Activated CD8-positive, alpha-beta memory T cell treated with anti-CD3 and anti-CD28 coated beads, Interleukin-2, amount 50 U/mL, for 24 hours (primary cell): ENCODE measurements at regions not wholly inside any gene's neighbourhood (a gene's known extent, or its start where the extent isn't known, plus 50 kb on each side); places are given as distances from the start of the nearest gene placed in this dataset.
"Not testable (repeated sequence)": the region's sequence is repeated elsewhere in the genome, so short reads cannot be mapped to it uniquely, and the experiment has no call there.

Experiments used
- DNase-seq: peaks from one replicate; pipeline ENCODE4 v3.0.0-alpha.2; 2020; ENCODE audit errors: extremely low read depth

DNA sequence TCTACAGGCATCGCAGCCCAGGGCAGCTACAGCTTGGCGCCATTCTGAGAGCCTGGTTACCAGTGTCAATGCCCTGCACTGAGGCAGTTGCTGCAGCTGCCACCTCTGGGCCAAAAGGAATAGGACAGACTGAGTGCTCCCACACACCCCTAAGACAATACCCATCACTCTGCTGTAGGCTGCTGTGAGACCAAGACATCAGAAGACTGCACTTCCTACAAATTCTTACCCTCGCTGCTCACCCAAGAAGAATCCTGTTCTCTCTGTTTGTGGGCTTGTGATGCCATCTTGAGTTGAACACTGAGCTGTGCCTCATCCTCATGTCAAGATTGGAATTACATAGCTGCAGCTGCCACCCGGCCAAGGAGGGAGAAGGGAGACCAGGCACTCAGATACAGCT lies 1847.0 kb upstream of the PCDH10 start:
- no peak for DNase-seq

DNA sequence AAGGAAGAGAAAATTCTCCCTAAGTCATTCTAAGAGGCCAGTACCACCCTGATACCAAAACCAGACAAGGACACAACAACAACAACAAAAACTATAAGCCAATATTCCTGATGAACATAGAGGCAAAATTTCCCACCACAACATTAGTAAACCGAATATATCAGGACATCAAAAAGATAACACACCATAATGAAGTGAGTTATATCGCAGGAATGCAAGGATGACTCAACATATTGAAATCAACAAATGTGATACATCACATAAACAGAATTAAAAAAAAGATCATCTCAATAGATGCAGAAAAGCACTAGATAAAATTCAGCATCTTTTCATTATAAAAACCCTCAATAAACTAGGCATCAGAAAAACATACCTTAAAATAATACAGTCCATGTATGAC lies 1844.4 kb upstream of the PCDH10 start:
- DNase-seq, result no peak

DNA sequence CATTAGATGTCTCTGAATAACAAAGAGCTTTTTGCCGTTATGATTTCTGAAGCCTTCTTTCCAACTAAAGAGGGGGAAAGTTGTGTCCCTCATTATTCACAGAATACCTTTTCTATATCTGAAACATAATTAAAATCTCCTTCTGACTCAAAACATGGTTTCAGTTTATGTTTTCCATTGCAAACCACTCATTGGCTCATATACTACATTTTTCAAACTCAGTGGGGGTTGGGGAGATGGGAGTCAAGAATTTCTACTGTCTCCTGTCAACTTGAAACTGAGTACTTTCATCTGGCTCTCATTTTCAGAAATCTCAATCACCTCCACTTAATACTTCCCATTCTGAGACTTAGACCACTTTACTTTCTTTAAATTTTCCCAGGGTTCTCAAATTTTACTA lies 1839.5 kb upstream of the PCDH10 start:
- DNase-seq, result no peak

DNA sequence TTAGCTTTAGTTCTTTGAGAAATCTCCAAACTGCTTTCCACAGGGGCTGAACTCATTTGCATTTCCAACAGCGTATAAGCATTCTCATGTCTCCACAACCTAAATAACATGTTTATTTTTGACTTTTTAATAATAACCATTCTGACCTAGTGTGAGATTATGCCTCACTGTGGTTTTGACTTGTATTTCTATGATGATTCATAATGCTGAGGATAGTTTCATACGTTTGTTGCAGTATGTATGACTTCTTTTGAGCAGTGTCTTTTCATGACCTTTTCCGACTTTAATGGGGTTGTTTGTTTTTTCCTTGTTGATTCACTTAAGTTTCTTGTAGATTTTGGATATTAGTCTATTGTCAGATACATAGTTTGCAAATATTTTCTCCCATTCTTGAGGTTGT lies 1833.0 kb upstream of the PCDH10 start:
- no peak for DNase-seq

DNA sequence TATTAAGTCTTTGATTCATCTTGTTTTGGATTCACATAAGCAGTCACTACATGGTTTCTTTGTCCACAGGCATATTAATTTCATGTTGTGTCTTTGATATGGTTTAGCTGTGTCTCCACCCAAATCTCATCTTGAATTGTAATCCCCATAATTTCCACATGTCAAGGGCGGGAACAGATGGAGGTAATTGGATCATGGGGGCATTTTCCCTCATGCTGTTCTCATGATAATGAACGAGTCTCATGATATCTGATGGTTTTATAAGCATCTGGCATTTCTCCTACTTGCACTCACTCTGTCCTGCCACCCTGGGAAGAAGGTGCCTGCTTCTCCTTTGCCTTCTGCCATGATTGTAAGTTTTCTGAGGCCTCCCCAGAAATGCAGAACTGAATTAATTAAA lies 1811.2 kb upstream of the PCDH10 start:
- no peak for DNase-seq

DNA sequence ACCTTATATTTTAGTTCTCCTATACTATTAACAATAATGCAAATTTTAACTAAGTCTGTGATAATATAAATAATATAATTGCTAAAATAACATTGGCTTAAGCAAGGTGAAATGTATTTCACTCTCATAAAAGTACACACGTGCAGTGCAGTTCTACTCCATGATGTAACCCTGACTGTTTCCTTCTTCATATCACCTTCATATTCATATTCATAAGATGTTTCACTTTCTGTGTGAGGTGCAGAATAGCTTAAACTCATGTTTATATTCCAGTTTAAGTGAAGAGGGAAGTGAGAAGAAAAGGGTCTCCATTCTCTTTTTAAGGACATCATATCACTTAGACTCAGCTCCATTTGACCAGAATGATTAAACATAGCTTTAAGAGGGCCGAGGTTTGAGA lies 1810.0 kb upstream of the PCDH10 start:
- no peak for DNase-seq

DNA sequence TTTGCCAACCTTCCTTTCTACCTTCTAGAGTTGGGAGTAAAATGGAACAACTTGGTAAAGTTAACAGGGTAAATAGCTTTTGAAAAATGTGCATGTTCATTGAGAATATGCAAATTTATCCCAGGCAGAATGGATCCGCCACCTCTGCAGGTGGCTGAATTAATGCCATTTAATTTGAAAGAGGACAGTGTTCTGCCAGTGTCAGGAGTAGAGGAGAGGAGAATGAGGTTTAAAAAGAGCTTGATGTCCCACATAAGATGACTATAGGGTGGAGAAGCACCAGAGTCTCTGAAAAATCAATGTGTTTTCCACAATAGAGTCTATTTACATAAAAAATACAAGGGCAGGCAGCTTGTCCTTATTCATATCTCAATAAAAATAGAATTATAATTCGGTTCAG lies 1804.3 kb upstream of the PCDH10 start:
- DNase-seq, result no peak

DNA sequence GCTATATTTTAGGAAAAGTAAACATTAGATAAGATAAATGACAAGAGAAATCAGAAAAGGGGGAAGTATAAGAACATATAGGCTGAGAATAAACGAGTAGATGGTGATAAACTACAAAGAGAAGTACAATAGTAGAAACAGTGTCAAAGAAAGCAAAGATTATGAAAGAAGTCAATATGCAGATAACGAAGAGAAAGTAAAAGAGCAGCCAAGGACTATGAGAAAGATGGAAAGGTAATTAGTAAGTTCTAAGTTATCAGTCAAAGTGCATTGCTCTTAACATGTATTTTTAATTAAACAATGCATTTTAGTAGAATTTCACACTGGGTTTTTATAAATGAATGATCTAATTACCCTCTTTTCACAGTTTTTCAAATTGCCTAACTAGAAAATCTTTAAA lies 1801.3 kb upstream of the PCDH10 start:
- DNase-seq, result no peak

DNA sequence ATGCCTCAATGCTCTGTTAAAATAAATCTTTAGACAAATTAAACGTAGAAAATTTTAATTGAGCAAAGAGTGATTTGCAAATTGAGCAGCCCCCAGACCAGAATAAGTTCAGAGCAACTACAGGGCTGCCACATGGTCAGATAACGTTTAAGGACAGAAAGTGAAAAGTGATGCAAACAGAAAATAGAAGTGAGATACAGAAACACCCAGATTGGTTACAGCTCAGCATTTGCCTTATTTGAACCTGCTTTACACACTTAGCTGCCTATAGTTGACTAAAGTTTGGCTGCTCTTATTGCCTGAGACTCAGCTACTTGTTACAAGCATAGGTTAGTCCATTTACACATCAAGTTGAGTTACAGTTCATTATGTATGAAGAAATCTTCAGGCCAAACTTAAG lies 1800.8 kb upstream of the PCDH10 start:
- DNase-seq, result no peak

DNA sequence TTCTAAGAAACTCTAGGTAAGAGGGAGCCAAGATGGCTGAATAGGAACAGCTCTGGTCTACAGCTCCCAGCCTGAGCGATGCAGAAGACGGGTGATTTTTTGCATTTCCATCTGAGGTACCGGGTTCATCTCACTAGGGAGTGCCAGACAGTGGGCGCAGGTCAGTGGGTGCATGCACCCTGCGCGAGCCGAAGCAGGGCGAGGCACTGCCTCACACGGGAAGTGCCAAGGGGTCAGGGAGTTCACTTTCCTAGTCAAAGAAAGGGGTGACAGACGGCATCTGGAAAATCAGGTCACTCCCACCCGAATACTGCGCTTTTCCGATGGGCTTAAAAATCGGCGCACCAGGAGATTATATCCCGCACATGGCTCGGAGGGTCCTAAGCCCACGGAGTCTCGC lies 1796.7 kb upstream of the PCDH10 start:
- not testable (repeated sequence) for DNase-seq

DNA sequence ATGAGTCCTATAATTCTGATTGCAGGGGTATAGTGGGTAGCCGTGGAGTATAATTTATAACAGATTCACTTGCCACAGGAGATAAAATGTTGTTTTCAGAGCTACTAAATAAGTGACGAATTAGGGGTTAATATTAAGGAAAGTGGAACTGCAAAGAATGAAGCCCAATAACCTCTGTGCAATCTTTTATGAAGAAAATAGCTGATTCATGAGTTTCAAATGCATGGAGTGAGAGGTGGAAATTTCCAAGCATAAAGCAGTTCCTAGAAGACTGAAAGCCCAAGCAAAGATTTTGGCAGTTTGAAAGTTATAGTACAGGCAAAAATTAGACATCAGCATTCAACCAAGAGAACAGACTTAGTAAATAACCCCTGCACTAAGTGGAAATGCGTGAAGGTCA lies 1782.4 kb upstream of the PCDH10 start:
- no peak for DNase-seq

DNA sequence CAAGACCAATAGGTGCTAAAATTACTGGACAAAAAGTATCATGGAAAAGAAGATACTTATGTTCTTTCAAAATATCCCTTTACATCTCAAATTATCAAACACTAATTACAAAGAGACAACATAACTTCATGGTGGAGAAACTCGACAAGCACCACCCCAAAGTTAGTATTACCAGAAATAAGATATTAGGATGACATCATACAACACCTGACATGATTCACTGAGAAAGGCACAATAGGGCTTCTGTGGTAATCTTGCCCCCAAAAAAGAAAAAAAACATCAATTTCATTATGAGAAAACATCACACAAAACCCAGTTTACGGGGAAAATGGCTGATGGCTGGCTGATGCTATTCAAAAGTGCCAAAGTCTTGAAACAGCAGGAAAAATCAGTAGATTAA lies 1781.7 kb upstream of the PCDH10 start:
- no peak for DNase-seq

DNA sequence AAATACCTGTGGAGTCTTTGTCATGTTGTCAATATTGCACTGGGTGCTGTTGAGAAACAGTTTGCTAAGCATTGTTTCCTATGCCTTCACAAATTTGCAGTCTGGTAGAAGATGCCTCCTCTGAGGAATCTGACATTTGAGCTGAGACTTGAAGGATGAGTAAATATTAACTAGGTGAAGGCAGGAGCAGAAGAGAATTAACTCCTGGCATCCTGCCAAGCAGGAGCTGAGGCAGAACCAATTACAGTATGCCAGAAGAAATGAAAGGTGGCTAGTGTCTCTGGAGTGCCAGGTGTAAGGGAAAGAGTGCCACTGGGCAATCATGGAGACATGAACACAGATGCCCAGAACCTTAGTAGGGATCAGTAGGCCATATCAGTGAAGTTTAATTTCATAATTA lies 1778.2 kb upstream of the PCDH10 start:
- DNase-seq, result no peak

DNA sequence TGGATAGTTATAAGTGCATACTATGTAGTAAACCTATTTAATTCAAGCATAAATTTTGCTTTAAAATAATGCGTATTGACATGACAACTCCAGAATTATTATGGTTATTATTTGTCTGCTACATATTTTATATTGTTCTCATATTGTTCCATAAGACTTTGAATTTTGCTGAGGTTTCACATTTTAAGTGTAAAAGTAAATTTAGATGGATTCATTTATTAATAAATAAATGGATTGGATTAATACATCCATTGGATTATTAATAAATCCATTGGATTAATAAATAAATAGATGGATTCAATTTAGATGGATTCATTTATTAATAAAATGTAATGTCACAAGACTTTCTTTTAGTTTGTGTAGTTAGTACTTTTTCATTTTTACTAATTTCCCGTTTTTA lies 1768.0 kb upstream of the PCDH10 start:
- no peak for DNase-seq

DNA sequence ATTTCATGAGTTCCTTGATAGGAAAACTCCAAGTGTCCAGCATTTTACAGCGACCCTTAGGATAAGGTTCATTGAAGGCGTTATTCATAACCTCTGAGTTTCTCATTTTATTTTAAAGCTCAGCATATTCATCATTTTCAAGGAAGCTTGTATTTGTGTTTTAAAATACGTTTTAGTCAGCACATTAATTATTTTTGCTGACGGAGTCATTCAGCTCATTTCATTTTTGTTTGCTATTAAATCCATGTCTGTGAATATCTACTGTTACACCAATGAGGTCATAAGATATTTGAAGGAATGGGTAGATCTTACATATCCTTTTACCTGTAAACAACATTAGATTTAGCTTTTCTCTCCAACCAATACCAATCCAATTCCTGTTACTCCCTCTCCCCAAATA lies 1766.3 kb upstream of the PCDH10 start:
- DNase-seq, result no peak

DNA sequence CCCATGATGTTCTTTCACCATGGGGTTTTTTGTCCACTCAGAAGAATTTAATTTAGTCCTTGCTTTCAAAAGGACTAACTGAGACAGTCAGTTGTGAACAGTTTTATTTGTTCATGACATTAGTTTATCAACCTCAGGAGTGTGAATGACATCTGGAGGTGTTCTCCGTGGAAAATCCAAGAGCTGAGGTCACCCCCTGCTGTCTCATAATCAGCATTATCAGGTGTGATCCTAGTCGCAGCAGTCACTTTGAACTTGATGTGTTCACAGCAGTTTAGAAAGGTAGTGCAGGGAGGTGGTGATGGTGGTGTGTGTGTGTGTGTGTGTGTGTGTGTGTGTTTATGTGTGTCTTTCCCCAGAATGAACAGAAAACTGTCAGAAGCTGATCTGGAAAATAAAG lies 1760.8 kb upstream of the PCDH10 start:
- no peak for DNase-seq

DNA sequence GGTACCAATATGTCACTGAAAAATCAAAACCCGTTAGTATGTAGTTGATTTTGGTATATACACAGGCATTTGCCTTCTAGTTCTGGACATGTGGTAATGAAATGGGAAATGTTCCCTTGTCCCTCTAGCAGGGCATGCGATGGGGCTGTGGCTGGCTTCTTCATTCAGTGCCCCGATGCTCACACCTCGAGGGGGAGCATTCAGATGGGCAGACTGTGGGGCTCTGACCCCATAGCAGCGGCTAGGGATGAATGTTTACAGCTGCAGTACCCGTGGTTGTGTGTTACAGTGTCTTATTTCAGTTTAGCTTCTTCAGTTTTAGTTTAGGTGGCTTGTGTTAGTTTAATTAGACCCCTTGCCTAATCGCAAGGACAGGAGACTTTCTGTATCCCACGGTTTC lies 1741.0 kb upstream of the PCDH10 start:
- no peak for DNase-seq

DNA sequence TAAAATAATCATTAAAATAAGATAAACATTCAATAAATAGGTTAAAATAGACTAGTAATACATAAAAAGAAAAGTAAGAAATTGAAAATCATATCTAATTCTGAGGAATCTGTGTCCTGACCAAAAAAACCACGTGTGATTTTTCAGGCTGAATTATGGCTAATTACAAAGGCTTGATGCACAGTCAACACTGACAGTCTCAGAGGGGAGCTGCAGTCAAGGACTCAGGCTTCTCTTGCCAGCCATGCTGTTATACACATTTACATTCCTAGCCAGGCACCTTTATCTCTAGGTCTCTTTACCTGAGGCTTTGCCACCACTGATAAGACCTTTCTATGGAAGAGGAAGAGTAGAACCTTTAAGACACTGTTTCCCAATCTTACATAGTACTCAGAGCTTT lies 1737.7 kb upstream of the PCDH10 start:
- DNase-seq, result no peak

DNA sequence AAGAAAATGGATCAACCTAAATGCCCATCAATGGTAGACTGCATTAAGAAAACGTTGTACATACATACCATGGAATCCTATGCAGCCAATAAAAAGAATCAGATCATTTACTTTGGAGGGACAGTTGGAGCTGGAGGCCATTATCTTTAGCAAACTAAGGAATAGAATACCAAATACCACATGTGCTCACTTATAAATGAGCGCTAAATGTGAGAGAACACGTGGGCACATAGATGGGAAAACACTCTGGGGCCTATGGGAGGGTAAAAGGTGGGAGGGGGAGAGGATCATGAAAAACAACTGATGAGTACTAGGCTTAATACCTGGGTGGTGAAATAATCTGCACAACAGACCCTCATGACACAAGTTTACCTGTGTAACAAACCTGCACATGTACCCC lies 1729.9 kb upstream of the PCDH10 start:
- DNase-seq, result no peak

DNA sequence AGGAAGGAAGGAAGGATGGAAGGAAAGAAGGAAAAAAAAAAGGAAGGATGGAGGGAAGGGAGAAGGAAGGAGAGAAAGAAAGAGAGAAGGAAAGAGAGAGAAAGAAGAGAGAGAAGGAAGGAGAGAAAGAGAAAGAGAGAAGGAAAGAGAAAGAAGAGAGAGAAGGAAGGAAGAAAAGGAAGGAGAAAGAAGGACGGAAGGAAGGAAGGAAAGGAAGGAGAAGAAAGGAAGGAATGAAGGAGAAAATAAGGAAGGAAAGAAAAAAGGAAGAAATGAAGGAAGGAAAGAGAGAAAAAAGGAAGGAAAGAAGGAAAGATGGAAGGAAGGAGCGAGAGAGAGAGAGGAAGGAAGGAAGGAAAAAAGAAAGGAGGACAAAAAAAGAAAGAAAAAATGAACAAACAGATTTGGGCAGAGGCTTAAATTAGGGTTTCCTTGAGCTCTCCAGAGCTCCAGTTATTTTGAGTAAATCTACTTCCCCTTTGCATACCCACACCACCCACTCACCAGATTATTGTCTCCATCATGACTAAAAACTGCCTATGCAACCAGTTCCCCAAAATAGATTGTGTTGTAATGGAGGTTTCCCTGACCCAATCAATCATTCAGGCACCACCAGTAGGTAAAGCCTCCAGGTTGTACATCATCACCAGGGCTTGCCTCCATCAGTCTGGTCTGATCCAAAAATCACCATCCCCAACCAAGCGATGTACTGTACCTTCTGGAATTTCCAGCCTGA lies 1722.9 kb upstream of the PCDH10 start:
- DNase-seq, result no peak

DNA sequence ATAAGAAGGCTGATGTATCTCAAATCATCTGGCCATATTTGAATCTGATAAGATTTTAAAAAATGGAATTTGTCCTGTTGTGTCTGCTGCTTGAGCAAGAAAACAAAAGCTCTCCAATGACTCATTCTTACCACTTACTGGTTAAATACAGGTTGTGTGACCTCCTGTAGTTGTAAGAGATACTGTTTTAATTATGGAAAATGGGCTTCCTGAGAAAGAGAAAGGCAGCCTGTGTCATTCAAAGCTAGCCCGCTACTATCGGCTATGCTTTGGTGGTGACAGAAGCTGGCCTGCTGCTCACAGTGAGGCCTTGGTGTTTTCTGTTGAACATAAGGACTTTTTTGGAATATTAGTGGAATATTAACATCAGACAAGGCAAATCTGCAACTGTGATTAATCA lies 1722.1 kb upstream of the PCDH10 start:
- no peak for DNase-seq

DNA sequence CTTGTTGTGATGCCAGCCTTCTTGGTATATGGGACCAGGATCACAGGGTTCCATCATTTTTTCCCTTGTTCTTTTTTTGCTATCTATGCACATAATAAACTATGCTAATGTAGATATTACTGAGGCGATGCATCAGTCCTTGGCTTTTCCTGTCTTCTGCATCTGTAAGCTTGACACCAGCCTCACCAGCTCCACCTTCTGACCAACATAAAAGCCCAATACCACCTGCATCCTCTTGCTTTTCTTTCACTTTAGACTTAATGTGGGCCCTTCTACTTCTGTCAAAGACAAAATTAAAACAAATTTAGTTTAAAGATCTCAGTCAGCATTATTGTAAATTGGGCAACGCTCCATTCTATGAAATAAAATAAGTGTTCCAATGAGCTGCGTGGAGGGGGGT lies 1718.8 kb upstream of the PCDH10 start:
- no peak for DNase-seq

DNA sequence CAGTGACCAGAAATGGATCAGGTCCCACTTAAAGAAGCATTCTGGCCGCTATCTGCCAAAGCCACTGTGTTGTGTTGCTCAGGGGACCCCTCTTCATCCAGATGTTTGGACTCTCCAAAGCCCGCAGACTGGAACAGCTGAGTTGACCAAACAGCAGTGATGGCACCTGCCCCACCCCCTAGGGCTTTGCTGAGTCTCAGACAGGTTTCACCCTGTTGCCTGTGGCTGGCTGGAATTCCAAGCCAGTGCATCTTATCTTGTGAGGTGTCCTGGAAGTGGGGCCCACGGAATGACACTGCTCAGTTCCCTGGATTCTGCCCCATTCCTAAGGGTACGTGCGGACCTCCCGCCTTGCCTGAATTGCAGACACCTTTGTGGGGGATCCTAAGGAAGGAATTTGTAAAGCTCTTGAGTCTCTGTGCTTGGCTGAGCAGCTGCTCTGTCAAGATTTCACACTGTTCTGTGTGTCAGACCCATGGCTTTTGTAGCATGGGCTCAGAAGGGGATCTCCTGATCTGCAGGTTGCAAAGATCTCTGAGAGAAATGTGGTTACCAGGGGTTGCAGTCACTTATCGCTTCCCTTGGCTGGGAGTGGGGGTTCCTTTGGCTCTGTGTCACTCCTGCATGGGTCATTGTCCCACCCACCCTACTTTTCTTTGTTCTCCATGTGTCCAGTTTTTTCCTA lies 1707.9 kb upstream of the PCDH10 start:
- DNase-seq, result no peak

DNA sequence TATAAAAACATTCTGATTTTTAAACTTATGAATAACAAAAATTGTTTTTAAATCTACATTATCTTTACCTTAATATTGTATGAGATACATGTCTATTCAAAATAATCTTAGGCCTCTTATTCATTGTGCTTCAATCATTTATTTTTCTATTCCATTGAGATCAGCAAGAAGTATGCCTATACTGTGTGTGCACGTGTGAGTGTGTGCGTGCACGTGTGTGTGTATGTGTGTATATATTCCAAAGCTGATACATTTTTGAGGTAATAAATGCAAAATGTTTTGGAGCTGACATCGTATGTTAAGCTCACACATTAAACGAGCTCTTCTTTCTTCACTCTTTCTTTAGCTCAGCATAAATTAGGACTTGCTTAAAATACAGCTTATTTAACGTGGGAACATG lies 1701.2 kb upstream of the PCDH10 start:
- DNase-seq, result no peak
